IPS-18c (cell line): ENCODE measurements at regions not wholly inside any gene's neighbourhood (a gene's known extent, or its start where the extent isn't known, plus 50 kb on each side); places are given as distances from the start of the nearest gene placed in this dataset.

Experiments
- H3K4me3 ChIP-seq: 2 replicates; pipeline ENCODE4 v1.7.0; 2013; ENCODE audit warnings: low read depth, mild to moderate bottlenecking, low read length, moderate library complexity; ENCODE audit not compliant: insufficient read depth
- H3K9me3 ChIP-seq: one replicate; pipeline ENCODE4 v1.6.1; 2013; ENCODE audit warnings: mild to moderate bottlenecking, low read length, moderate library complexity; ENCODE audit not compliant: control insufficient read depth, insufficient read depth

GRCh38 chr4:111535792-111536191 lies 609.5 kb upstream of the FAM241A start:
- H3K9me3 ChIP-seq, result no peaks in the 10 kb centered on the region
- H3K4me3 ChIP-seq, result no peak overlapping the region

- no peaks in the 10 kb centered on the region for H3K9me3 ChIP-seq
- no peak overlapping the region for H3K4me3 ChIP-seq
Measured at GRCh38 chr4:111537165-111537564, 608.1 kb upstream of the FAM241A start.

DNA sequence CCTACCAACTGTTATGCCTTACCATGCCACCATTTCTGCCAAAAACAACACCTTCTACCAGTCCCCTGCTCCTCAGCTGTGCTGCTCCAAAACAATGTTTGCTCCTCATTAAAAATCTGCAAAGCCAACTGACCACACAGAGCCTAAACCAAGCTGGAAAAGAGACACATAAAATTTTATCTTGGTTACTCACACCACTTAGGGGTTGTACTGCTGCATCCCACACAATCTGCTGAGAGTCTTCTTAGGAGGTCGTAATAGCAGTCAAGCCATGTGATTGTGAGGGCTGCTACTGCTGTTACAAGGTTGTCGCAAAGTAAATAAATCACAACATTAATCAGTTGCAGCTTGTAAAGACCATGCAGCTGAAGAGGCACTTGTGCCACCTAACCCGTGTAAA lies 607.4 kb upstream of the FAM241A start:
- no peak overlapping the region for H3K4me3 ChIP-seq

GRCh38 chr4:111540671-111541070 lies 604.6 kb upstream of the FAM241A start:
- H3K9me3 ChIP-seq, result no peaks in the 10 kb centered on the region
- H3K4me3 ChIP-seq, result no peak overlapping the region

More for the DNA sequence above, 607.4 kb upstream of the FAM241A start:
- H3K9me3 ChIP-seq, result no peaks in the 10 kb centered on the region

GRCh38 chr4:111542056-111542455 lies 603.2 kb upstream of the FAM241A start:
- Histone ChIP-seq H3K9me3 (no peaks in the 10 kb centered on the region), H3K4me3 (no peak overlapping the region)

- Histone ChIP-seq H3K9me3 (no peaks in the 10 kb centered on the region), H3K4me3 (no peak overlapping the region)
Measured at GRCh38 chr4:111546881-111547280, 598.4 kb upstream of the FAM241A start.

- H3K9me3 ChIP-seq, result no peaks in the 10 kb centered on the region
- no peak overlapping the region for H3K4me3 ChIP-seq
Measured at GRCh38 chr4:111556141-111556781, 589.0 kb upstream of the FAM241A start.

GRCh38 chr4:111556851-111557250 lies 588.4 kb upstream of the FAM241A start:
- H3K9me3 ChIP-seq, result no peaks in the 10 kb centered on the region
- H3K4me3 ChIP-seq, result no peak overlapping the region

- no peak overlapping the region for H3K4me3 ChIP-seq
- H3K9me3 ChIP-seq, result peaks cover 4% of the 10 kb centered on the region
Measured at GRCh38 chr4:111562826-111563225, 582.4 kb upstream of the FAM241A start.

DNA sequence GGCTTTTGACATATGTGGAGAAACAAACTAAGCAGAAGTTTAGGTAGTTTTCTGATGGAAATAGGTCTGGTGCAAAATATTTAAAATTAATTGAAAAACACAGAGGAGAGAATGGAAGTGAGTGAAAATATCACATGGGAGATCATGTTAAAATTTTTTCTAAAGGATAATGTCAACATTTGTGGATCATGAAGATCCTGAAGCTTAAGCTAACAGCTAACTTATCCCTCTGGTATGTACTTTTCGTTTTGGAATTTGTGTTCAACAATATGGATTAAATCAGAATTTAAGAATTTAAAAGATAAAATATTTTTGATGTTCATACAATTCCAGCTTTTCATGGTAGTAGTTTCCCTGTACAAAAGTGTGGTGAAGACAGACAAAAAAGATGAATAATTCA lies 572.8 kb upstream of the FAM241A start:
- Histone ChIP-seq H3K9me3 (no peaks in the 10 kb centered on the region), H3K4me3 (no peak overlapping the region)

DNA sequence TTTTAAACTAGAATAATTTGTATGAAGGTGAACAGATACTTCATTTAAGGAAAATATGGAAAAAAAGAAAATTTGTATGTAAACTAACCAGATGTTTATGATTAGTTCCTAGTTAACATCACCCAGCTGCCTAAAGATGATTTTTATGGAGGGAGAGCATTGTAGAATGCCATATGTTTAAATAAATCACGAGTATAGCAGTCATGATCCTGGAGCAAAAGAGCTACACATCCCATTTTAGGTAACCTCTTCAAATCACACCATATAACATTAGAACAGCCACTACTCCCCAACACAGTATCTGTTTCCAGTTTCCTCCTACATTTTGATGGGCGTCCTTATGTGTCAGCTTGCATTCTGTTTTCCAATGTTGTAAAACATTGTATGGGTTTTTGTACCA lies 571.9 kb upstream of the FAM241A start:
- Histone ChIP-seq H3K9me3 (no peaks in the 10 kb centered on the region), H3K4me3 (no peak overlapping the region)

DNA sequence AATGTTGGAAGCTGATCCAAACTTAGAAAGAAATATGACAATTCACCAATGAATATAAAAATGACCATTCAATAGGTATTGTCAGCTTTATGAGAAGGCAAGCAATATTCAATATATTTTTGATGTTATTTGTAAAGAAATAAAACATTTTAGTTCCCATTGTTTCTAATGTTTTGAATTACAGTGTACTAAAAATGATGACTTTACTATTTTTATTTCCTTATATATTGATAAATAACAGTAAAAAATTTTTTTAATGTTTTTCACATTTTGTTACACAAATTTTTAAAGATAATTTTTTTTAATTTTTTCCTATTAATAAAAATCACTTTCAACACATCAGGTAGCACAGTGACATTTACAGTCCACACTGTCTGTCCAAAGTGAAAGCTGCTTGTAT lies 565.5 kb upstream of the FAM241A start:
- H3K4me3 ChIP-seq, result no peak overlapping the region
- peaks cover 9% of the 10 kb centered on the region for H3K9me3 ChIP-seq

- H3K4me3 ChIP-seq, result no peak overlapping the region
- no peaks in the 10 kb centered on the region for H3K9me3 ChIP-seq
Measured at GRCh38 chr4:111595456-111595855, 549.8 kb upstream of the FAM241A start.

GRCh38 chr4:111596491-111596890 lies 548.8 kb upstream of the FAM241A start:
- Histone ChIP-seq H3K4me3 (no peak overlapping the region), H3K9me3 (no peaks in the 10 kb centered on the region)

- Histone ChIP-seq H3K9me3 (no peaks in the 10 kb centered on the region), H3K4me3 (no peak overlapping the region)
Measured at GRCh38 chr4:111601671-111602070, 543.6 kb upstream of the FAM241A start.

DNA sequence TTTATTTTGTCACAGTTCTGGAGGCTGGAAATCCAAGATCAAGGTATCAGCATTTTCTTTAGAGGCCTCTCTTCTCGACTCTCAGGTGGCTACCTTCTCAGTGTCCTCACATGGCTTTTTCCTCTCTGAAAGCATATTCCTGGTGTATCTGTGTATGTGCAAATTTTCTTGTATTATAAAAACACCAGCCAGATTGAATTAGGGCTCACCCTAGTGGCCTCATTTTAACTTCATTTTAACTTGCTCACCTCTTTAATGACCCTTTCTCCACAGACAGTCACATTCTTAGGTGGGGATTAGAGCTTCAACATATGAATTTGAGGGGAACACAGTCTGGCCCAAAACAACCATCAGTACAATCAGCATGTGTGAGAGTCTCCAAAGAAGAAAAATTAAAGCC lies 542.4 kb upstream of the FAM241A start:
- H3K4me3 ChIP-seq, result no peak overlapping the region
- no peaks in the 10 kb centered on the region for H3K9me3 ChIP-seq

- Histone ChIP-seq H3K9me3 (no peaks in the 10 kb centered on the region), H3K4me3 (no peak overlapping the region)
Measured at GRCh38 chr4:111605111-111605510, 540.1 kb upstream of the FAM241A start.

- H3K4me3 ChIP-seq, result no peak overlapping the region
- H3K9me3 ChIP-seq, result no peaks in the 10 kb centered on the region
Measured at GRCh38 chr4:111610681-111611080, 534.6 kb upstream of the FAM241A start.

GRCh38 chr4:111618908-111619307 lies 526.3 kb upstream of the FAM241A start:
- Histone ChIP-seq H3K9me3 (no peaks in the 10 kb centered on the region), H3K4me3 (no peak overlapping the region)
